ENCODE measurements at regions not wholly inside any gene's neighbourhood (a gene's known extent, or its start where the extent isn't known, plus 50 kb on each side); places are given as distances from the start of the nearest gene placed in this dataset.

GRCh38 chr13:22960827-22961226 is 220.0 kb upstream of the SGCG start:
- H2AFZ ChIP-seq (ENCODE audit: low read depth, low read length) = no peak overlapping the region
- no TSS peak for BruUV-seq (replicated peaks)
- DNase-seq (ENCODE audit: extremely low read depth in 1 of 4, low spot score in 3 of 4) = no peak
- H3K27me3 ChIP-seq (ENCODE audit: control insufficient read depth in 2 of 2, insufficient read depth in 2 of 2, low read length in 2 of 2) = peaks cover 0 to 4% of the 10 kb centered on the region in 2 experiments; a peak in 1 of 5 replicates
- no peaks in the 10 kb centered on the region; a peak in 2 of 5 replicates for H3K4me1 ChIP-seq (replicated peaks in 1 of 2; ENCODE audit: control insufficient read depth in 2 of 2, insufficient read depth in 2 of 2, low read length in 2 of 2)
- H3K9me1 ChIP-seq (ENCODE audit: control insufficient read depth, insufficient read depth, low read length) = no peaks in the 10 kb centered on the region
- ChIA-PET CTCF (ENCODE audit: low intra/inter-chr PET ratio) (no interaction called here), POLR2A (no interaction called here)
- no peaks in the 10 kb centered on the region for H4K20me1 ChIP-seq (replicated peaks; ENCODE audit: control insufficient read depth, insufficient read depth, low read length)
- no peak for FAIRE-seq
- in situ Hi-C loops (cut with MboI) (loop anchor here (5.0 kb wide), 1 partner anchor 1426 kb away; no protein-coding TSS in a partner anchor), intact Hi-C loops (cut with micrococcal nuclease) (no loop called here)
- no peak for TF ChIP-seq MBD1 (CRISPR knock-in tag; IDR thresholded peaks at IDR 0.05)
- no peak for TF ChIP-seq ZBTB34 (CRISPR knock-in tag; IDR thresholded peaks at IDR 0.05)
- TF ChIP-seq BCLAF1 (IDR thresholded peaks at IDR 0.05; ENCODE audit: borderline replicate concordance in 1 of 2, control insufficient read depth in 1 of 2, low read depth in 2 of 2, low read length in 1 of 2) = no peak
- TF ChIP-seq ZNF592 (IDR thresholded peaks at IDR 0.05) = no peak
- TF ChIP-seq MCM3 (IDR thresholded peaks at IDR 0.05) = no peak
- no peaks in the 10 kb centered on the region for H3K36me3 ChIP-seq (ENCODE audit: control insufficient read depth, insufficient read depth, low read length)
- WGBS (ENCODE audit: insufficient coverage, low coverage, missing lambda C conversion rate) = 7% methylated on average over 2 of the region's 8 CpGs
- no peaks in the 10 kb centered on the region for H3K79me2 ChIP-seq (ENCODE audit: control insufficient read depth, insufficient read depth, low read length)
- no peak overlapping the region for H3K27ac ChIP-seq (ENCODE audit: extremely low read depth, low read depth, low read length)
- H3K9ac ChIP-seq (ENCODE audit: insufficient read depth in 1 of 2, low read depth in 2 of 2, low read length in 2 of 2) = no peak overlapping the region
- no peaks in the 10 kb centered on the region for H3K9me3 ChIP-seq (replicated peaks; ENCODE audit: control insufficient read depth, insufficient read depth, low read depth, low read length)
- ATAC-seq = no peak
- no peak overlapping the region for H3K4me2 ChIP-seq (ENCODE audit: insufficient read depth, low read length)
- no peak overlapping the region for H3K4me3 ChIP-seq
